B cell (primary cell): ENCODE measurements at regions not wholly inside any gene's neighbourhood (a gene's known extent, or its start where the extent isn't known, plus 50 kb on each side); places are given as distances from the start of the nearest gene placed in this dataset.

Experiments used
- EZH2 ChIP-seq: IDR thresholded peaks from 2 replicates; pipeline ENCODE4 v1.6.1; 2012; ENCODE audit warnings: borderline replicate concordance, low read depth, mild to moderate bottlenecking, moderate library complexity, low read length; ENCODE audit not compliant: insufficient read depth, poor library complexity, severe bottlenecking
- TF ChIP-seq, protein P1 (sequence below): fragments of 200-600 bp; IDR thresholded peaks from one replicate; pipeline ENCODE4 v1.8.0; 2022; ENCODE audit warnings: antibody characterized with exemption, mild to moderate bottlenecking

GRCh38 chr19:32124585-32124984 lies 220.8 kb upstream of the ZNF507 start:
- no peak for TF ChIP-seq EZH2
- TF ChIP-seq, protein P1, sequence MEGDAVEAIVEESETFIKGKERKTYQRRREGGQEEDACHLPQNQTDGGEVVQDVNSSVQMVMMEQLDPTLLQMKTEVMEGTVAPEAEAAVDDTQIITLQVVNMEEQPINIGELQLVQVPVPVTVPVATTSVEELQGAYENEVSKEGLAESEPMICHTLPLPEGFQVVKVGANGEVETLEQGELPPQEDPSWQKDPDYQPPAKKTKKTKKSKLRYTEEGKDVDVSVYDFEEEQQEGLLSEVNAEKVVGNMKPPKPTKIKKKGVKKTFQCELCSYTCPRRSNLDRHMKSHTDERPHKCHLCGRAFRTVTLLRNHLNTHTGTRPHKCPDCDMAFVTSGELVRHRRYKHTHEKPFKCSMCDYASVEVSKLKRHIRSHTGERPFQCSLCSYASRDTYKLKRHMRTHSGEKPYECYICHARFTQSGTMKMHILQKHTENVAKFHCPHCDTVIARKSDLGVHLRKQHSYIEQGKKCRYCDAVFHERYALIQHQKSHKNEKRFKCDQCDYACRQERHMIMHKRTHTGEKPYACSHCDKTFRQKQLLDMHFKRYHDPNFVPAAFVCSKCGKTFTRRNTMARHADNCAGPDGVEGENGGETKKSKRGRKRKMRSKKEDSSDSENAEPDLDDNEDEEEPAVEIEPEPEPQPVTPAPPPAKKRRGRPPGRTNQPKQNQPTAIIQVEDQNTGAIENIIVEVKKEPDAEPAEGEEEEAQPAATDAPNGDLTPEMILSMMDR, result no peak
